D721Med (cell line): ENCODE measurements at regions not wholly inside any gene's neighbourhood (a gene's known extent, or its start where the extent isn't known, plus 50 kb on each side); places are given as distances from the start of the nearest gene placed in this dataset.

Source experiments
- DNase-seq: peaks from one replicate; pipeline ENCODE4 v3.0.0; 2011; ENCODE audit warnings: low spot score; ENCODE audit not compliant: insufficient read length
- FAIRE-seq: peaks from 2 replicates; lab custom pipeline; 2011; peaks lifted over from hg19 to GRCh38; lab: Jason Lieb, UNC
- TF ChIP-seq, protein P1 (sequence below): IDR thresholded peaks from 2 replicates; pipeline ENCODE4 v1.5.1; 2012; ENCODE audit warnings: mild to moderate bottlenecking, control low read depth; ENCODE audit not compliant: insufficient read depth; ENCODE audit errors: missing control alignments

DNA sequence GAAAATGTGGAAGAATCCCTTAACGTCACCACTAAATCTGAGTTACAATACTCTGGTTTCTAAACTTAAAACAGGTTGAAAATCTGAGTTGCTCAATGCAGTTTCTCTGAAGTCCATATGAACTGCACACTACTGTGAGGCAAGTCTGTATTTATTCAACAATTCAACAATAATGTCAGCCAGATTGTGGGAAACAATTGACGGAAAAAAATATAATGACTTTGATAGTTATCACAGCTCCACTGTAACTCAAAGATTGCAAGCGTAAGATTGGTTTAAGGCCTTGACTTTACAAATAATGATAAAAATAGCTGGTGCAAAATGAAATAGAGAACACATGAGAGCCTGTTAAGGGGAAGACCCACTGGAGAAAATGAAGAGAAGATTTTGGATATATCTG lies 219.4 kb upstream of the CCDC150 start:
- FAIRE-seq = no peak
- DNase-seq = no peak
- TF ChIP-seq, protein P1, sequence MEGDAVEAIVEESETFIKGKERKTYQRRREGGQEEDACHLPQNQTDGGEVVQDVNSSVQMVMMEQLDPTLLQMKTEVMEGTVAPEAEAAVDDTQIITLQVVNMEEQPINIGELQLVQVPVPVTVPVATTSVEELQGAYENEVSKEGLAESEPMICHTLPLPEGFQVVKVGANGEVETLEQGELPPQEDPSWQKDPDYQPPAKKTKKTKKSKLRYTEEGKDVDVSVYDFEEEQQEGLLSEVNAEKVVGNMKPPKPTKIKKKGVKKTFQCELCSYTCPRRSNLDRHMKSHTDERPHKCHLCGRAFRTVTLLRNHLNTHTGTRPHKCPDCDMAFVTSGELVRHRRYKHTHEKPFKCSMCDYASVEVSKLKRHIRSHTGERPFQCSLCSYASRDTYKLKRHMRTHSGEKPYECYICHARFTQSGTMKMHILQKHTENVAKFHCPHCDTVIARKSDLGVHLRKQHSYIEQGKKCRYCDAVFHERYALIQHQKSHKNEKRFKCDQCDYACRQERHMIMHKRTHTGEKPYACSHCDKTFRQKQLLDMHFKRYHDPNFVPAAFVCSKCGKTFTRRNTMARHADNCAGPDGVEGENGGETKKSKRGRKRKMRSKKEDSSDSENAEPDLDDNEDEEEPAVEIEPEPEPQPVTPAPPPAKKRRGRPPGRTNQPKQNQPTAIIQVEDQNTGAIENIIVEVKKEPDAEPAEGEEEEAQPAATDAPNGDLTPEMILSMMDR = no peak

DNA sequence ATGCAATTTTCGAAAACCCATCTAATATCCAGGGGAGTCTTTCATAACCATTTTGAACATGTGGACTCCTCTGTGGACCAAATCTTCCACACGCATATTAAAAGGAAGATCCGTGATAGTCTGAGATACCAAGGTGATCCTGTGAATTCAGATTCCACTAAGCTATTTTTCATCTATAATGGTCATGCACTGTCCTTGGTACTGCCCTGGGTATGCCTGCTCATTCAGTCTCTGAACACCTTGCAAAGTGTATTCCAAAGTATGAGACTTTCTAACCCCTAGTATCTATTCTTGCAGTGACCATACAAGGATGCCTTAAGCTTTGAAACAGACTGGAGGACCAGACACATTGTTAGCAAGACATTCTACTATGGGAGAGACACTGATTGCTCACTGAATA lies 217.6 kb upstream of the CCDC150 start:
- DNase-seq (no peak), FAIRE-seq (no peak)
- TF ChIP-seq, protein P1 = no peak

GRCh38 chr2:196422361-196422760 lies 217.2 kb upstream of the CCDC150 start:
- FAIRE-seq (peak; percentile 95), DNase-seq (no peak)
- TF ChIP-seq, protein P1 = no peak

- no peak for DNase-seq
- TF ChIP-seq, protein P1 = no peak
- no peak for FAIRE-seq
Measured at GRCh38 chr2:196426122-196426521, 213.4 kb upstream of the CCDC150 start.

DNA sequence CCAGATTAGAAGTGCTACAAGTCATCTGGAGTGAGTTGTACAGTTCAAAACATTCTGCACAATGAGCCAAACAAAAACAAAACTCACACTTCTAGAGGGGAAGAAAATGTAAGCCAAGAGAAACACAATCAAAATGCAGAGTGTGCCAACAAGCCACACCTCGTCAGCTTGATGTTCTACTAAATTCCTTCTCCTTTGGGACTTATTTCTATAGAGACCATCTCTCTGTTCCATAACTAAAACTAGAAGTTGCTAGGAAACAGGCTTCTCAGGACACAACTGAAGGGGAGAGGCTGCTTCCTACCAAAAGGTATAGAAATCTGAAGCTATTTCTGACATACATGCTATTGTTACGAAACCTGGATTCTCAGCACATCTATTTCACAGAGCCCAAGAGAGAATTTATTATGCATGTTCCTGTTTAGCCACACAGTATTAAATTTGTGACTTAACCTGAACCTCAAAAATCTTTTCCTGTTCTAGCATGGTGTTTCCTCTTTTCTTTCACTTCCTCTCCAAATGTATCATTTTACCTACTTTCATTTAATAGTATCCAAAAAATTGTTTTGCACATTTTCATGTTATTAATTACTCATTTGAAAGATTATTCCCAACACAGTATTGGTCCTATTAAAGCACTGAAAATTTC lies 211.4 kb upstream of the CCDC150 start:
- DNase-seq (no peak), FAIRE-seq (no peak)
- TF ChIP-seq, protein P1 = no peak

DNA sequence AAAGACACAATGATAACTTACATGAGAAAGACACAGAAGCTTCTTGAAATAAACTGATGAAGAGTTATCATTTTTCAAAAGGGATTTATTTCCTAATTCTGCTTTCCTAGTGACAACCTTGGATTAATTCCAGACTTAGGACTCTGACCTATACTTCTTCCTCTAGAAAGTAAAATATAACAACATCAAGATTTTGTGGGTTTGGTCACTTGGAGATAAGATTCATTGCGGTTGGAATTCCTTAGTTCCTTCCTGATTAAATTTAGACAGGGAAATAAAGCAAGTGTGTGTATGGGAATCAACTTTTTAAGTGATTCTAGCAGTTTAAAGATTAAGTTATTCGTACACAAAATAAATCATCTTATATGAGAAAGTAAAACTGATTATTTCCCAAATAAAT lies 208.4 kb upstream of the CCDC150 start:
- DNase-seq = no peak
- TF ChIP-seq, protein P1 = no peak

GRCh38 chr2:196431957-196432356 lies 207.6 kb upstream of the CCDC150 start:
- no peak for FAIRE-seq
- DNase-seq = no peak
- TF ChIP-seq, protein P1 = peak; percentile 41

More for the DNA sequence above, 208.4 kb upstream of the CCDC150 start:
- FAIRE-seq = peak; percentile 6
